ENCODE measurements at regions not wholly inside any gene's neighbourhood (a gene's known extent, or its start where the extent isn't known, plus 50 kb on each side); places are given as distances from the start of the nearest gene placed in this dataset.

GRCh38 chr14:98927986-98928385 lies 344.0 kb downstream of the BCL11B start:
- Histone ChIP-seq H3K79me1 (ENCODE audit: low read depth in 1 of 2, low read length in 2 of 2) (no peaks in the 10 kb centered on the region), H2AK5ac (ENCODE audit: low read depth, low read length) (no peak overlapping the region), H3K9me1 (ENCODE audit: insufficient read depth, low read length) (no peaks in the 10 kb centered on the region), H3K23ac (ENCODE audit: low read depth, low read length) (no peak overlapping the region), H4K8ac (ENCODE audit: low read depth in 2 of 2, low read length in 2 of 2) (no peak overlapping the region), H3K4me1 (ENCODE audit: control insufficient read depth, insufficient read depth, low read length) (no peaks in the 10 kb centered on the region), H3K27ac (ENCODE audit: insufficient read depth, low read length) (no peak overlapping the region), H3K36me3 (ENCODE audit: control insufficient read depth, insufficient read depth, low read length) (no peaks in the 10 kb centered on the region), H2BK15ac (ENCODE audit: low read depth, low read length) (no peak overlapping the region), H4K91ac (ENCODE audit: insufficient read depth, low read depth, low read length) (no peak overlapping the region), H3K27me3 (ENCODE audit: control insufficient read depth, insufficient read depth, low read length) (no peaks in the 10 kb centered on the region), H2BK120ac (ENCODE audit: low read depth, low read length) (no peak overlapping the region), H3K9ac (ENCODE audit: low read depth, low read length) (no peak overlapping the region), H3K14ac (replicated peaks; ENCODE audit: low read depth, low read length) (no peak overlapping the region), H3K4me2 (ENCODE audit: low read depth, low read length) (no peak overlapping the region), H4K5ac (ENCODE audit: low read depth, low read length) (no peak overlapping the region), H2AK9ac (replicated peaks; ENCODE audit: low read depth, low read length, poor library complexity) (no peak overlapping the region), H3K4ac (ENCODE audit: low read depth, low read length) (no peak overlapping the region), H3K4me3 (ENCODE audit: insufficient read depth, low read depth, low read length) (no peak overlapping the region), H3K9me3 (ENCODE audit: control insufficient read depth, insufficient read depth, low read length) (peaks cover 44% of the 10 kb centered on the region), H3K56ac (ENCODE audit: extremely low read depth, insufficient read depth, low read length) (no peak overlapping the region), H2BK20ac (ENCODE audit: low read depth, low read length) (no peak overlapping the region), H2AFZ (replicated peaks; ENCODE audit: low read length, poor library complexity) (no peak overlapping the region), H4K20me1 (ENCODE audit: insufficient read depth, low read length) (no peaks in the 10 kb centered on the region), H3K18ac (ENCODE audit: low read depth, low read length) (no peak overlapping the region), H2BK5ac (ENCODE audit: low read depth, low read length, poor library complexity, severe bottlenecking) (no peak overlapping the region)
- BruUV-seq (replicated peaks), result no TSS peak
- no peak for TF ChIP-seq CHD1 (IDR thresholded peaks at IDR 0.05; ENCODE audit: low read depth, low read length)
- no peak for TF ChIP-seq MAZ (IDR thresholded peaks at IDR 0.05; ENCODE audit: borderline replicate concordance, low read depth, low read length)
- no peak for TF ChIP-seq CTCF (conservative IDR thresholded peaks at IDR 0.05; ENCODE audit: low read depth, low read length)
- no peak for TF ChIP-seq RAD21 (IDR thresholded peaks at IDR 0.05; ENCODE audit: low read length)
- TF ChIP-seq FOS (IDR thresholded peaks at IDR 0.05; ENCODE audit: low read depth, low read length), result no peak
- no peak for TF ChIP-seq BHLHE40 (IDR thresholded peaks at IDR 0.05; ENCODE audit: low read depth, low read length)
- TF ChIP-seq POLR2A (IDR thresholded peaks at IDR 0.05; ENCODE audit: low read depth, low read length), result no peak
- no peak for TF ChIP-seq ELK1 (IDR thresholded peaks at IDR 0.05; ENCODE audit: borderline replicate concordance, low read depth, low read length)
- no peak for TF ChIP-seq SMC3 (IDR thresholded peaks at IDR 0.05; ENCODE audit: low read depth, low read length)
- DNase-seq, result no peak
- 38% methylated on average over 1 of the region's 9 CpGs; no CpG with 5 or more reads in 1 of the 2 experiments for WGBS, 2 experiments (ENCODE audit: extremely low coverage in 2 of 2, insufficient read length in 1 of 2)
- no peak for ATAC-seq (ENCODE audit: low read depth)
- intact Hi-C loops (cut with micrococcal nuclease), result no loop called here
- in situ Hi-C loops (cut with MboI; ENCODE audit: low sequenced_read_pairs), result no loop called here
- POLR2A ChIA-PET (ENCODE audit: unreplicated experiment), result no interaction called here
- CTCF ChIA-PET, result no interaction called here
- dilution Hi-C loops (cut with HindIII; ENCODE audit: low sequenced_read_pairs, unreplicated experiment), result no loop called here

Measured in IMR-90 (cell line).